Breast epithelium (tissue), 4 donors: ENCODE measurements at regions not wholly inside any gene's neighbourhood (a gene's known extent, or its start where the extent isn't known, plus 50 kb on each side); places are given as distances from the start of the nearest gene placed in this dataset.

Experiments used
- DNase-seq, 2 donors: peaks; one replicate each; pipeline ENCODE4 v3.0.0-alpha.2; 2019; ENCODE audit warnings: low spot score in 2 of 2
- H3K27ac ChIP-seq, 2 donors: fragments of 200-600 bp; sonication (generic) in 1 of 2; one replicate each; pipeline ENCODE4 v1.5.1; 2016 to 2019; ENCODE audit warnings: mild to moderate bottlenecking in 1 of 2
- H3K27me3 ChIP-seq, 2 donors: fragments of 200-600 bp; sonication (generic) in 1 of 2; one replicate each; pipeline versions ENCODE4 v1.5.1 to v1.6.0; 2017 to 2019; ENCODE audit warnings: control low read depth in 1 of 2, mild to moderate bottlenecking in 1 of 2
- H3K36me3 ChIP-seq: fragments of 200-600 bp; one replicate; pipeline ENCODE4 v1.5.1; 2019
- H3K4me1 ChIP-seq, 2 donors: fragments of 200-600 bp; sonication (generic); one replicate each; pipeline ENCODE4 v1.5.1; 2016 to 2019; ENCODE audit warnings: control low read depth in 1 of 2
- H3K4me3 ChIP-seq, 3 donors: fragments of 200-600 bp; sonication (generic); 1 replicate in 2 of 3; 2 replicates in 1 of 3; pipeline ENCODE4 v1.5.1; 2016 to 2019; ENCODE audit warnings: mild to moderate bottlenecking in 3 of 3, moderate library complexity in 2 of 3
- H3K9me3 ChIP-seq, 2 donors: fragments of 200-600 bp; sonication (generic) in 1 of 2; one replicate each; pipeline ENCODE4 v1.5.1; 2016 to 2019; ENCODE audit warnings: control low read depth in 1 of 2
- CTCF ChIP-seq, 3 donors: fragments of 450-650 bp; IDR thresholded peaks; one replicate each; pipeline ENCODE4 v1.5.1; 2016 to 2017; ENCODE audit warnings: antibody characterized with exemption in 3 of 3, mild to moderate bottlenecking in 3 of 3, moderate library complexity in 3 of 3
- POLR2A ChIP-seq: fragments of 450-650 bp; IDR thresholded peaks from one replicate; pipeline ENCODE4 v1.6.1; 2016; ENCODE audit warnings: antibody characterized with exemption, mild to moderate bottlenecking, moderate library complexity
- POLR2AphosphoS5 ChIP-seq, 3 donors: sonication (generic); formaldehyde crosslinking; IDR thresholded peaks; one replicate each; pipeline ENCODE4 v1.6.1; 2017; ENCODE audit warnings: antibody characterized with exemption in 3 of 3
- intact Hi-C: fragments of 100-400 bp; cut with DNase I; formaldehyde crosslinking; loops from one replicate; pipeline ENCODE4 v1.15.1; 2023; ENCODE audit warnings: low total_unique reads

GRCh38 chr11:82546661-82547557 is 186.8 kb downstream of the FAM181B start:
- DNase-seq = no peak
- Histone ChIP-seq H3K27me3 (no peaks in the 10 kb centered on the region), H3K4me3 (no peak overlapping the region), H3K4me1 (no peaks in the 10 kb centered on the region), H3K36me3 (no peaks in the 10 kb centered on the region), H3K9me3 (no peaks in the 10 kb centered on the region), H3K27ac (no peak overlapping the region)
- TF ChIP-seq CTCF (IDR thresholded peaks at IDR 0.05) (no peak), POLR2AphosphoS5 (IDR thresholded peaks at IDR 0.05) (no peak), POLR2A (no peak)
- intact Hi-C loops = no loop called here

GRCh38 chr11:82539669-82540068 is 194.0 kb downstream of the FAM181B start:
- intact Hi-C loops = no loop called here
- Histone ChIP-seq H3K27me3 (no peaks in the 10 kb centered on the region), H3K4me1 (no peaks in the 10 kb centered on the region), H3K4me3 (no peak overlapping the region), H3K9me3 (no peaks in the 10 kb centered on the region), H3K27ac (no peak overlapping the region), H3K36me3 (no peaks in the 10 kb centered on the region)
- TF ChIP-seq POLR2AphosphoS5 (IDR thresholded peaks at IDR 0.05) (no peak), POLR2A (no peak), CTCF (IDR thresholded peaks at IDR 0.05) (no peak)
- DNase-seq = no peak

GRCh38 chr11:82536706-82537105 is 197.0 kb downstream of the FAM181B start:
- no peaks in the 10 kb centered on the region for H3K36me3 ChIP-seq
- H3K9me3 ChIP-seq = no peaks in the 10 kb centered on the region
- intact Hi-C loops = no loop called here
- H3K27me3 ChIP-seq = no peaks in the 10 kb centered on the region
- no peak for DNase-seq
- H3K27ac ChIP-seq = no peak overlapping the region
- no peaks in the 10 kb centered on the region for H3K4me1 ChIP-seq
- no peak overlapping the region for H3K4me3 ChIP-seq
- no peak for TF ChIP-seq CTCF (IDR thresholded peaks at IDR 0.05)
- no peak for TF ChIP-seq POLR2A
- no peak for TF ChIP-seq POLR2AphosphoS5 (IDR thresholded peaks at IDR 0.05)

GRCh38 chr11:82533628-82534327 is 199.9 kb downstream of the FAM181B start:
- intact Hi-C loops = no loop called here
- Histone ChIP-seq H3K4me3 (no peak overlapping the region), H3K27me3 (no peaks in the 10 kb centered on the region), H3K9me3 (no peaks in the 10 kb centered on the region), H3K27ac (no peak overlapping the region), H3K4me1 (no peaks in the 10 kb centered on the region), H3K36me3 (no peaks in the 10 kb centered on the region)
- DNase-seq = no peak
- TF ChIP-seq POLR2A (no peak), CTCF (IDR thresholded peaks at IDR 0.05) (no peak), POLR2AphosphoS5 (IDR thresholded peaks at IDR 0.05) (no peak)

- H3K27me3 ChIP-seq = no peaks in the 10 kb centered on the region
- H3K4me3 ChIP-seq = no peak overlapping the region
- DNase-seq = no peak
- no peak for TF ChIP-seq POLR2A
- H3K4me1 ChIP-seq = no peaks in the 10 kb centered on the region
- H3K36me3 ChIP-seq = no peaks in the 10 kb centered on the region
- intact Hi-C loops = no loop called here
- no peak overlapping the region for H3K27ac ChIP-seq
- no peaks in the 10 kb centered on the region for H3K9me3 ChIP-seq
Measured at GRCh38 chr11:82529936-82530335, 203.7 kb downstream of the FAM181B start.
